ENCODE measurements at regions not wholly inside any gene's neighbourhood (a gene's known extent, or its start where the extent isn't known, plus 50 kb on each side); places are given as distances from the start of the nearest gene placed in this dataset.
A peak's percentile ranks its signal among the peaks of the same experiment; 100 is the strongest.

GRCh38 chr20:40855269-40855668 lies 166.2 kb upstream of the MAFB start:
- no peak for TF ChIP-seq CTCF (IDR thresholded peaks at IDR 0.05)
- no peaks in the 10 kb centered on the region for H3K9me3 ChIP-seq
- FAIRE-seq (no peak), ATAC-seq (no peak), DNase-seq (no peak)
- no peaks in the 10 kb centered on the region for H3K27me3 ChIP-seq
- H3K27ac ChIP-seq: no peak overlapping the region
- no peak overlapping the region for H3K4me3 ChIP-seq
- no peaks in the 10 kb centered on the region for H3K36me3 ChIP-seq
- intact Hi-C loops (cut with DNase I): no loop called here
- WGBS, 2 donors: 46% methylated on average over 1 of the region's 1 CpG
- H3K4me1 ChIP-seq: no peaks in the 10 kb centered on the region

GRCh38 chr20:40856653-40857052 lies 167.6 kb upstream of the MAFB start:
- Histone ChIP-seq H3K4me1 (no peaks in the 10 kb centered on the region), H3K36me3 (no peaks in the 10 kb centered on the region), H3K4me3 (no peak overlapping the region), H3K27ac (no peak overlapping the region), H3K27me3 (no peaks in the 10 kb centered on the region), H3K9me3 (no peaks in the 10 kb centered on the region)
- ATAC-seq: no peak
- no peak for TF ChIP-seq CTCF (IDR thresholded peaks at IDR 0.05)
- no peak for FAIRE-seq
- no peak for DNase-seq
- 63% methylated on average over 5 of the region's 5 CpGs for WGBS, 2 donors
- intact Hi-C loops (cut with DNase I): no loop called here

GRCh38 chr20:40860487-40860902 lies 168.1 kb upstream of the TOP1 start:
- 57 to 70% methylated on average over 8 of the region's 8 CpGs for WGBS, 2 donors
- H3K4me3 ChIP-seq: no peak overlapping the region
- peak in 1 of 6 donors; percentile 29 for DNase-seq
- ATAC-seq: peak in 1 of 4 donors; percentile 44
- no peaks in the 10 kb centered on the region for H3K4me1 ChIP-seq
- H3K9me3 ChIP-seq: no peaks in the 10 kb centered on the region
- H3K27ac ChIP-seq: no peak overlapping the region
- intact Hi-C loops (cut with DNase I): loop anchor here in 1 of 3 donors (10.0 kb wide), 1 partner anchor 56 kb away; no protein-coding TSS in a partner anchor
- no peak for FAIRE-seq
- no peak for TF ChIP-seq CTCF (IDR thresholded peaks at IDR 0.05)
- no peaks in the 10 kb centered on the region for H3K36me3 ChIP-seq
- no peaks in the 10 kb centered on the region for H3K27me3 ChIP-seq

- no peak for ATAC-seq
- no peaks in the 10 kb centered on the region for H3K4me1 ChIP-seq
- H3K4me3 ChIP-seq: no peak overlapping the region
- H3K9me3 ChIP-seq: no peaks in the 10 kb centered on the region
- TF ChIP-seq CTCF (IDR thresholded peaks at IDR 0.05): no peak
- no peaks in the 10 kb centered on the region for H3K27me3 ChIP-seq
- WGBS, 2 donors: 50 to 51% methylated on average over 11 of the region's 11 CpGs
- no peak for DNase-seq
- no peak for FAIRE-seq
- no peak overlapping the region for H3K27ac ChIP-seq
- intact Hi-C loops (cut with DNase I): loop anchor here in 1 of 3 donors (10.0 kb wide), 1 partner anchor 57 kb away; no protein-coding TSS in a partner anchor
- H3K36me3 ChIP-seq: no peaks in the 10 kb centered on the region
Observed at GRCh38 chr20:40861427-40862008, 167.1 kb upstream of the TOP1 start.

GRCh38 chr20:40863355-40863919 lies 165.2 kb upstream of the TOP1 start:
- H3K4me3 ChIP-seq: no peak overlapping the region
- WGBS, 2 donors: 87% methylated on average over 3 of the region's 3 CpGs
- TF ChIP-seq CTCF (IDR thresholded peaks at IDR 0.05): no peak
- no peak for FAIRE-seq
- no peaks in the 10 kb centered on the region for H3K36me3 ChIP-seq
- intact Hi-C loops (cut with DNase I): loop anchor here in 1 of 3 donors (10.0 kb wide), 1 partner anchor 59 kb away; no protein-coding TSS in a partner anchor
- no peaks in the 10 kb centered on the region for H3K9me3 ChIP-seq
- no peak for ATAC-seq
- no peaks in the 10 kb centered on the region for H3K27me3 ChIP-seq
- DNase-seq: no peak
- no peak overlapping the region for H3K27ac ChIP-seq
- H3K4me1 ChIP-seq: no peaks in the 10 kb centered on the region
